ENCODE measurements at regions not wholly inside any gene's neighbourhood (a gene's known extent, or its start where the extent isn't known, plus 50 kb on each side); places are given as distances from the start of the nearest gene placed in this dataset.

- DNase-seq = no peak
Observed at GRCh38 chr15:96222981-96223380, 107.5 kb upstream of the NR2F2 start.

GRCh38 chr15:96223939-96224338 lies 106.6 kb upstream of the NR2F2 start:
- no peak for DNase-seq

GRCh38 chr15:96225642-96226259 lies 104.7 kb upstream of the NR2F2 start:
- no peak for DNase-seq

DNA sequence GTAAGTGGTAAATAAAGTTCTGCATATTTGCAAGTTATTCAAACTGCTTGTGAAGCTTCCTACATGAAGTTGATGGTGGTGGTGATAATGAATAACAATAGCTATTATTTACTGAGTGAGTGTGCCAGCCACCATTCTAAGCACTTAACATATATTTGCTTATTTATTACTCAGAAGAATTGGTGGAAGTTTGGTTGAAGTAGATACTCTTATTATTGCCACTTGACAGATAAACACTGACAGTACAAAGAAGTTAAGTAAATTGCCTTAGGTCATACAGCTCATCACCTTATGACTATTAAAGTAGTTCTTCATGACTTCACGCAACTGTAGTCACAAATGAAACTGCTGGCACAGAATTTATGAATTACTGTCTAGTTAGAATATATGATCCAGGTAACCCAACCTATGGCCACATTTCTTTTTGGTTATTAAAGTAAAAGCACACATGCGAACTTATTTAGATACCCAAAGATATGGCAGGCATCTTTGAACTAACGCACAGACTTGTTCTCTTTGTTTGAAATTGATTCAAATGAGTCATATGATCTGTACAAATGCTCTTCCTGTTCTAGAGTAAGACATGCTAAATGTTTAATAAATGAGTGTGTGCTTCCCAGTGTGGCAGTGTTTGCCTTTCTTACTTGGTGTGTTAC lies 99.8 kb upstream of the NR2F2 start:
- DNase-seq = no peak

GRCh38 chr15:96232335-96232734 lies 98.2 kb upstream of the NR2F2 start:
- no peak for DNase-seq

DNA sequence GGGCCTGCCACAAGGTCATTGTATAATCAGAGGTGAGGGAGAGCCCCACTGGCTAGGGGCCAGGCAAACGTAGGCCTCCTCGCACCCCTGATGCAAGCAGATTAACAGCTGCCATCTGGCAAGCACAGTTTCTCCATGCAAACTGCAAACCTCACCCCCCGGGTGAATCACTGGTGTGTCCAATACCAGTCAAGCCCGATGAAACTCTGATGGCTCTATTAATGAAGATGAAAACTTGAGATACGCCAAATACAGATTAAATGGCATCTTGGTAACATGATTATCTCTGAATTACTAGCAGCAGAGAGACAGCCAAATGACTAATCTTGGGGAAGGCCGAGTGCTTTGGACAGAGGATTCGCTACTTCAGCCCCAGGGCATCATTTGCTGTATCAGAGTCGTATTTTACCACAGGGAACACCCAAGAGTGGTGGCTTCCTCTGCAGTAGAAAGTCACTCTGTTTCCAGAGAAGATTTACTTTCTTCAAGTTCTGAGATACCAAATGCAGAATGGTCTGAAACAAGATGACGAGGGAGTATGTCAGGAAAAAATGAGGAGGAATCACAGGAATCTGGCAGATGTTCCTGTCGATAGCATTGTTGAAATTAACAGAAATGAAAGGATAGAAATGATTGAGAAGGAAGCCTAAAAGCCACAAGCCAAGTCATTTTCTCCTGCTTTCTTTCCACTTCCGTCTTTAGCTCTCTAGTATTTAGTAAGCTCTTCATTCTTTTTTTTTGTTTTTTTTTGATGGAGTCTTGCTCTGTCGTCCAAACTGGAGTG lies 96.2 kb upstream of the NR2F2 start:
- DNase-seq = no peak

DNA sequence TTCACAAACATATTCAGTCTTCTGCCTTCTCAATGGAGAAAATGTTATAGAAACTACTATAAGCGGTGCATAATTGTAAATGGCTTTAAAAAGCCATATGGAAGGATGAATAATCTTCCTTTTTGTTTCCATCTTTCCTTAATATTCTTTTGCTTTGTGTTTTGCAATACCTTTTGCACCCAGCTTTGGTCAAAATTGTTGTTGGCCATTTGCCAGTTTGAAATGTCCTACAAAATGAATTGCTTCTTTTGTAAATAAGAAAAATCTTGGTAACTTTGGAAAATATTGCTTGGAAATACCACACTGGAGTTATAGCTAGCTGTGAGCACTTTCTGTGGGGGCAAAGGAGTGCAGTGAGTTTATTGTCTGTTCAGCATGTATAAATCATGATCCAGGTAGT lies 93.5 kb upstream of the NR2F2 start:
- DNase-seq = no peak

- no peak for DNase-seq
Observed at GRCh38 chr15:96242761-96243160, 87.7 kb upstream of the NR2F2 start.

DNA sequence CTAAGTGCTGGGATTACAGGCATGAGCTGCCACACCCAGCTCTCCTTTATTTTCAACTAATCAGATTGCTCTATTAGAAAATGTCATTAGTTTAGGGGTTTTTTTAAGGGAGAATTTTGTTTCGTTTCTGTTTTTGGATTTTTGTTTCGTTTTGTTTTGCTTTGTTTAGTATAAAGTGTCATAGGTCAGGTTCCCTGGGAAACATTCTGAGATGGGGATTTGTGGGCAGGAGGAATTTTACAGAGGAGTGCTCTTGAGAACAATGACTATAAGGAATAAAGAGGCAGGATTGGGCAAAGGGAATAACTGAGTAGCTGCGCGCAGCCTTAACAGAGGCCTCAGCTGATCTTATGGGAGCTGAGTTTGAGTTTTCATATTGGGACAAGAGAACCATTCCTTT lies 86.8 kb upstream of the NR2F2 start:
- DNase-seq = no peak

GRCh38 chr15:96245252-96245651 lies 85.2 kb upstream of the NR2F2 start:
- DNase-seq = no peak

DNA sequence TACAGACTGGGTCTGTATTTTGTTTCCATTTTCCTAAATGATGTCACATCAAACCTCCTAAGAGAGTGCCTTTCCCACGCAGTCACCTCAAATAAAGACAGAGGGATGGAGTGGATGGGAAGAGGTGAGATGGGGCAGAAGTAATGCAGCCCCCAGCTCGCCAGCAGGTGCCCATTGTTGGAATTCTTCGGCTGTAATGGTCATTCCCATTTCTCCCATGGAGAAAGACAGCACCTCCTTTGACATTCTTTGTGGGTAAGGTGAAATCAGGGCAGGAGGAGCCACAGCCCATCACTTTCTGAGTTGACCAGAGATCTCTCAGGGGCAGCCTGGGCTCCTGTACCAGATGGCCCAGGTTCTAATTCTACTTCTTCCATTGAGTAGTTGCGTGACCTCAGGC lies 84.4 kb upstream of the NR2F2 start:
- DNase-seq = no peak

DNA sequence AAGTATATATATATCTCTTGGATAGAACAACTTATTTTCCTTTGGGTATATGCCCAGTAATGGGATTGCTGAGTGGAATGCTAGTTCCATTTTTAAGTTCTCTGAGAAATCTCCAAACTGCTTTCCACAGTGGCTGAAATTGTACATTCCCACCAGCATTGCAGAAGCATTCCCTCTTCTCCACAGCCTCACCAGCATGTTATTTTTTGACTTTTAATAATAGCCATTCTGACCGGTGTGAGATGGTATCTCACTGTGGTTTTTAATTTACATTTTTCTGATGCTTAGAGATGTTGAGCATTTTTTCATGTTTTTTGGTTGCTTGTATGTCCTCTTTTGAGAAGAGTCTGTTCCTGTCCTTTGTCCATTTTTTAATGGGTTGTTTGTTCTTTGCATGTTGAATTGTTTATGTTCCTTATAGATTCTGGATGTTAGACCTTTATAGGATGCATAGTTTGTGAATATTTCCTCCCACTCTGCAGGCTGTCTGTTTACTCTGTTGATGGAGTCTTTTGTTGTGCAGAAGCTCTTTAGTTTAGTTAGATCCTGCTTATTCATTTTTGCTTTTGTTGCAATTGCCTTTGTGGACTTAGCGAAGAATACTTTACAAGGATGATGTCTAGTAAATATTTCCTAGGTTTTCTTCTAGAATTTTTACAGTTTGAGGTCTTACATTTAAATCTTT lies 82.7 kb upstream of the NR2F2 start:
- no peak for DNase-seq

DNA sequence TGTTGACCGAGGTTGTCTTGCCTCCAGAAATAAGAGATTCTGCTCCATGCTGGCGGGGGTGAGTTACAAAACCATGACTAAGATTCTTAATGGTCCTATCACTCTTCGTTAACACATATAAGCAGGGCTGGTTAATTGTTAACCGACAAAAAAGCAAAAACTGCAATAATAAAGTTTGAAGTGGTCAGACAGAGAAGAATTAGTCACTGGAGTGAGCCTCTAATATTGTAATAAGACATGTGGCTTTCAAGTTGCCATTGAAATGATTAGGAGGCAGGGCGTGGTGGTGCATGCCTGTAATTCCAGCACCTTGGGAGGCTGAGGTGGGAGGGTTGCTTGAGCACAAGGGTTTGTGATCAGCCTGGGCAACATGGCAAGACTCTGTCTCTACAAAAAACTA lies 78.4 kb upstream of the NR2F2 start:
- no peak for DNase-seq

GRCh38 chr15:96253006-96253747 lies 77.3 kb upstream of the NR2F2 start:
- no peak for DNase-seq

DNA sequence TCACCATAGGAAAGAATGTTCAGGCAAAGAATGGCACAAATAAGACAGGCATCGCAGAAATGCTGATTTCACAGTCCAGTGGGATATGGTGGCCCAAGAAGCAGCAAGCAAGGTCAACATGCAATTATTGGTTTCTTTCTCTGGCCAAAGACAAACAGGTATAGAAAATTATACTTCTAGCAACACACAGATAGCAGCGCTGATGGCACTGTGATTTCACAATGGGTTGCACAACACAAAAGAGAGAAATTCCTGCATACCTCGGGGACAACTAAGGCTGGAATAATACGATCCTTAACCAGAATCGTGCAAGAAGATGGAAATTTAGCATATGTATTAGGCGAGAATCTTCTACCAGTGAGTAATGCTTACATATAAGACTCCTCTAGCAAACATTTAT lies 76.3 kb upstream of the NR2F2 start:
- no peak for DNase-seq

- DNase-seq = no peak
Observed at GRCh38 chr15:96255599-96255998, 74.9 kb upstream of the NR2F2 start.

GRCh38 chr15:96261575-96262034 lies 68.9 kb upstream of the NR2F2 start:
- no peak for DNase-seq

GRCh38 chr15:96262097-96262496 lies 68.4 kb upstream of the NR2F2 start:
- no peak for DNase-seq

DNA sequence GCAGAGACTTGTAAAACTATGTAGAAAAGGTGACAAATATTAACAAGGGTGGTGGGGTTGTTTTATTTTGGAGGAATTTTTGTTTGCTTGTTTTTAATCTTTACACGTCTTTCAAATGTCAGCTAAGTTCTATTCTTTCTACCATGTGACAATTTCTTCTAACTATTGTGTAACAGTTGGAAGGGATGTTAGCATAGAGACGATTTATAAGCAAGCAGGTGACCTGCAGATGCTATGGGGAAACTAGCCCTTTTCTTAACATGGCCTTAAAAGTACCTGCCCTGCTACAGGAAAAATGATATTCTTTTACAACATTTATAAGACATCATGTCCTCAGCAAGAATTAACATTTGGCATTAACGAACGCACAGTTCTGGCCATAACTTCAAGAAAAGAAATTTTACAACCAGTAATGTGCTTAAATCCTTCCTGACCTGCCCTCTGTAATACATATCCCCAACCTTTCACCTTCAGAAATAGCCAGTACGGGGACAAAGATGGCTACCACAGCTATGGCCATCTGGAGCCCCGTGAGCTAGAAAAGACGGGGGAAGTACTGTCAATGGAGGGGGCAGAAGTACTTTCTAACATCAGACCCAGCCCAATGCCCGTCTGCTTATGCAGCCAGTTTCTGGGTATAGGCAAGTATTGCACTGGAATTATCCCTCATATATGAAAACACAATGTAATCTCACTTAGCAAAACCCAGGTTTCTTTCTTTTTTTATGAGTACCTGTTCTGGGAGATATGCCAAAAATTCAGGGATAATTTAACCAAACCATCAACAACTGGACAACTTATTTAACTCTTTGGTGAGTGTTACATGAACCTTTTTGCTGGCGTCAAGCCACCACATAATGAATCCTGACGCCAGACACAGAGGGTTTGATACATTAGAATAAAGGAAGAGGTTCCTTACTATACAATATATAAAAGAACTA lies 67.7 kb upstream of the NR2F2 start:
- no peak for DNase-seq

DNA sequence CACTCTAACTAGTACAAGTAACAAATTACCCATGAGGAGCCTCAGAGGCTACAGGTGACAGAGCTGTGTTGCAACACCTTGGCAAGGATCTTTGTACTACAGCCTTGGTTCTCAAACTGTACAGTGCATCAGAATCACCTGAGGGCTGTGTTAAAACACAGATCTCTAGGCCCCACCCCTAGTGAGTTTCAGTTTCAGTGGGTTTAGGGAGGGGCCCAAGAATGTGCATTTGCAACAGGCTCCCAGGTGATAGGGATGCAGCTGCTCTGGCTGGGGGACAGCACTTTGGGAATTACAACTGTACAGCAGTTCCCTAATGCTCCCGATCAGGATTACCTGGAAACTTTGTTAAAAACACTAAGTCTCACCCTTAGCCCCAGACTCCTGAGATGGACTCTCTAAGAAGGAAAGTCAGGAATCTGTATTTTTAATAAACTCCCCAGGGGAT lies 66.1 kb upstream of the NR2F2 start:
- no peak for DNase-seq

DNA sequence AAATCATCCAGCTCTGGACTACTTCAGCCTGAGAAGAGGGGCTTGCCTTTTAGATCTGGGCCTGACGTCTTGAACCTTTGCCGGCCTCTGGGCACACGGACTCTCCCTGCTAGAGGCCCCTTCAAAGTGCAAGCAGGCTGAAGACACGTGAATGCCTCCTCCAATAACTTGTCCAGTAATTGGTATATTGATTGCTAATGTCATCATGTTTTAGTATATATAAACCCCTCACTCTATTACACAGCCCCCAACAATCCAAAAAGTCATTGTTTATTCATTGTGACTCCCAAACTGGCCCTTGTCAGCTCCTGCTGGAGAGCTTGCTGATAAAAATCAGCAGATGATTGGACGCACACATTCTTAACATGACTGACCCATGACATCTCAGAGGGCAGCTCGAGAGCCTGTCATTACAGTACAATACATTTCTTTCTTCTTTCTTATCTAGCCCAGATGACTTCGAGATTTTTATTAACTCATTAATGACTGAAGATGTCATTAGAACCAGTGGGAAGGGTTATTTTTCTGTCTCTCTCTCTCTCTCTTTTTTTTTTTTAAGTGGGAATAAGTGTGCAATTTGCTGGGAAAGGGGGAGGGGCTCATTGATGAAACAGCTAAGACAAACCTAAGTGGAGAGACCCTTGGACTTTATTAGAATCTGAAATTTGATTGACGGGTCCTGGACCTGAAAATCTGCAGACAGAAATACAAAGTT lies 65.5 kb upstream of the NR2F2 start:
- no peak for DNase-seq

Measured in NCI-H774 (cell line).